NCI-H2227 (cell line): ENCODE measurements at regions not wholly inside any gene's neighbourhood (a gene's known extent, or its start where the extent isn't known, plus 50 kb on each side); places are given as distances from the start of the nearest gene placed in this dataset.

Source experiments
- DNase-seq: peaks from one replicate; lab custom pipeline; 2025; ENCODE audit not compliant: unreplicated experiment; lab: John Stamatoyannopoulos, UW

DNA sequence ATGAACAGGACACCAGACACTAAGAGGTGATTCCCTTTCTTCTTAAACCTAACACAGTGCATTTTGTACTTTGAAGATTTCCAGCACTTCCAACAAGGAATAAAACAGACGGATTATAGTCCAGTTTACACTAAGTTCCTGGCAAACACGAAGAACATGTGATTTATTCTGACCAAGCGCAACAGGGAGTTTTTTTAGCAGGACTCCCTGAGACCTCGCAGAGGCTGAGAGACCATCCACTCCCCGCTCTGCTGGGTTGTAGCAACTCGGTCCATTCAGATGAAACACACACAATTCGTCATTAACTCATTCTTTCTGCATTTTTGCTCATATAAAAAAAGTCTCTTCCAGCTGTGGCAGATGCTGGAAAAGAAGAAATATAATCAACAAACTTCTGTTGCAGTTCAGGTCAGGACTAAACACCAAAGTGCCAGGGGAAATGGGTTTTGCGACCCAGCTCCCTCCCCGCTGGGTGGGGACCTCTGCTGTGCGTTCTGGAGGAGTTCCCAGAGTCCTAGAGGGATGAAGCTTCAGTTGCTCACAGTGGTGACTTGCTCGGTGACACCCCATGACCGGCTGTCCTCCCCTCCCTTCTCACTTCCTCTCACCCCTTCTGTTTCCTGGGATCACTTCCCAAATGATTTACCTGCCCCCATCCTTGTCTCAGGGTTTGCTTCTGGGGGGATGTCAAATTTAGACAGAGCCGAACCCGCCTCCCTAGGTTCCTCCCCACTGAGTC is 52.5 kb downstream of the KCNF1 start:
- no peak for DNase-seq

DNA sequence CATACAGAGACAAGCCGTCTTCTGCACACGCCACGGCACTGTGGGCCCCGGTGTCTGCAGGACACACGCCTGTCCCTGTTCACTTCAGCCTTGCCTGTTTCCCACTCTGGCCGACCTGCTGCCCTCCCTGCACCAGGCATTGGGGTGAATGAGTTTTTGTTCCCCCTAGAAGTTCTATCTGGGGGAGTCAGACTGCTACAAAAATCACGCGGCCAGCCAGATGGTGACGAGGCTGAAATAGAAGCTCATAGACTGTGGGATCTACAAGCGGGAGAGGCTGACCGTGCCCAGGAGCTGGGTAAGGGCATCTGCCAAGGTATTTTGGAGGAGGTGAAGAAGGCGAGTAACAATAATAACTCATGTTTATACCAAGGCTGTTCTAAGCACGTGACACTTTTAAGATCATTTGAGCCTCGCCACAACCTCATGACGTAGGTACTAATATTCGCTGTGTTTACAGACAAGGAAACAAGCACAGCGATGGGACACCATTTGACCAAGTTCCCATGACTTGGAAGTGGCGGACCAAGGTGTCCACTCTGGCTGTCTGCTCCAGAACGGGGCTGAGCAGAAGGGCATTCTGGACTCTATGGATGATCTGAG is 53.6 kb downstream of the KCNF1 start:
- no peak for DNase-seq

DNA sequence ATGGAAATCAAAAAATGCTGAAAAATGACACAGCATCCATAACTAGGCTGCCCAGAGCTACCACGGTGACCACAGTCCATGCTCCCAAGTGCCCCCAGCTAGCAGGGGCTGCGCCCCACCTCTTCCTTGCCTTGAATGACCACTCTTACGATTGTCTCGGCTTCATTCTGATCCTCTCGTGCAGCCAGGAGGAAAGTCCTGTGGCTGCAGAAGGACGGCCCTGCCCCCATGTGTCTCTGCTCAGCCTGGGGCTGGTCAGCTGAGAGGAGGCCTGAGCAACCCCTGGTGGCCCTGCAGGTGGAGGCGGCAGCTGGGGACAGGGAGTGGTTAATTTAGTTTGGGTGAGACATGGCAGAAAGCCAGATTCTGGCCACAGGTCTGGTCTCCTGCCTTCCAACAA is 54.3 kb downstream of the KCNF1 start:
- DNase-seq, result no peak

DNA sequence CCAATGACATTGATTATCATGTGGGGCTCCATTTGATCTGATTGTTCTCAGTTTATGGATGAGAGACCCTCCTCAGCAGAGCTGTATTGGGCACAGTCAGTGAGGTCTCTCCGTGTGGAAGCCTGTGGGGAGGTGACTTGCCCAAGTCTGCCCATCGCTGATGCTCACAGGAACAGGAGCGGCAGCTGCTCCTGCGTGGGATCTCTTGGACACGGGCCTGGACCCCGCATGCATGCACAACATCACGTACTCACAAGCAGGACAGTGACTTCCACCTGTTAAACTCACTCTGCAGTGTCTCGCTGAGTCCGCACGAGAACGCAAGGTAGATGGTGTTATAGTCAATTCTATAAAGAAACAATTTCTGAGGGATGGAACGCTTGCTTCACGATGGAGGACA is 55.0 kb downstream of the KCNF1 start:
- no peak for DNase-seq

DNA sequence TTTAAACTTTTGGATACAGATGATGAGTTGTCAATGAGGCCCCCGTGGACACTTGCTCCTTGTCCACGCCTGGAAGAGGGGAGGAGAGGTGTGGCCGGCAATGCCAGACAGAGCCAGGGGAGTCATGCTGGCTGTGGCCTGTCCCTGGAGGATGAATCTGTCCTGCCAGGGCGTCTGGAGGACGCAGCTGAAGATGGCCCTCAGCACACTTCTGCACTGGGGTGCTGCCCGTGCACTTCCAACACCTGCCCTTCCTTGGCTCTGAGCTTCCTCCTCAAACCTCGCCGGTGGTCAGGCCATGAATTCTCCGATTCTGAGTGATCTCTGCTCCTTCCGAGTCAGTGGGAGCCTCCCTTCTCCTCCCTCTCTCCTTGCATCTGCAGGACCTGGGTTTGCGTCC is 56.4 kb downstream of the KCNF1 start:
- no peak for DNase-seq

DNA sequence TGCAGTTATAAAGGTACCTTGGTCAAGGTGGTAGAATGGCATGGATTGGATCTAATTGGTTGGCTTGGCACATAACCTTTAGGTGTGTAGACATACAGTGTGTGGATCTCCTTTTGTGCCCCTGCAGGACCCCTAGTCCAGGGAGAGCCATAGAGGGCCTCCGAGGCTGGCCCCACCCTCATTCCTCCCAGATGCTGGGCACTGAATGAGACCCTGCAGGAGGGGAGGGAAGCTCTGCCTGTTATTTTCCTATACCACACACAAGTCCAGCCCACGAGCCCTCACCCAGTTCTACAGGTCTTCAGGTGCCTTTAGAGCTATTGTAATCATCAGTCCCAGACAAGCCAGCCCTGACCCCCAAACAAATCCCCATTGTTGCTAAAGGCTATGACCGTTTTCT is 58.9 kb downstream of the KCNF1 start:
- no peak for DNase-seq

DNA sequence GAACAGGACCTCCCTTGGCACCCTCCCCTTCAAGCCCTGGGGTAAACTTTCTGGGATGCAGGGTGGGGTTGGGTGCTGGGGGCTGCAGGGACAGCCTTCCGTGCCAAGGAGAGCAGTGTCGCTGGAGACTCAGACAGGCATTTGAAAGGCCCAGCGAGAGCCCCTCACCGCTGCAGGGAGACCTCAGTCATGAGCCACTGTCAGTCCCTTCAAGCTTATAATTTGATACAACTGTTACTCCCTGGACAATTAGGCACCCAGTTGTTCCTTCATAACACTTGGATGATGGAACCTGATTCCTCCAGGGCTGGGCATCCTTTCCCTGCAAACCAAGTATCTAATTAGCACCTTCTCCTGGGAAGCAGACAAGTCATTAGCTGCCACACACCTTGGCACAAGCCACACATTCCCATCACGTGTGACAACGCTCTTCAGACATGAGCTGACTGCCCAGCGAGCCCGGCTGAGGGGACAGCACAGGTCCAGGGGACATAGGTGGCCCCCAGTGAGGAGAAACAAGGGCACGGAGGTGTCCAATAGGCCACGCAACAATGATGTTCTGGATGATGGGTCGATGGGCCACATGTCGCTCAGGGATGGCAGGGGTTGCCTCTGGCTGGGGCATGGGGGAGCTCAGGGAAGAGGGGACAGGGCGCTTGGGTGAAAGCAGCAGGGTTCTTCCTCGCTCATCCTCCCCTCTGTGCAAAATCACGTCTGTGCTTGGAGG is 59.6 kb downstream of the KCNF1 start:
- DNase-seq, result no peak

DNA sequence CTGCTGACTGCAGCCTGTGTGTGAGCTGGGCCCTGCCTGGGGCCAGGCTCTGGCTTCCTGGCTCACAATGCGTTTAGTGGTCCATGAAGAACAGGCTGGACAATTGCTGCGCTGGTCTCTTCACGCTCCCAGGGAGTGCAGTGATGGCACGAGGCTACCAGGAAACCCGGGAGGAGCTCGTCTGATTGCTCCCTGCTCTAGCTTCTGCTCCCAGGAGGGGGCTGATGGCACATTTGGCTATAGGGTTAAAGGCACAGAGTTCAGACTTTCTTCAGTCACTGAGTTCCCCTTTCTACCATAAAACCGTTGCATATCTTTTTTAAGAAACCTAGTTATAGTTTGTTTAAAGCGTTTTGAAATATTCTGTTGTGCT is 60.1 kb downstream of the KCNF1 start:
- no peak for DNase-seq

DNA sequence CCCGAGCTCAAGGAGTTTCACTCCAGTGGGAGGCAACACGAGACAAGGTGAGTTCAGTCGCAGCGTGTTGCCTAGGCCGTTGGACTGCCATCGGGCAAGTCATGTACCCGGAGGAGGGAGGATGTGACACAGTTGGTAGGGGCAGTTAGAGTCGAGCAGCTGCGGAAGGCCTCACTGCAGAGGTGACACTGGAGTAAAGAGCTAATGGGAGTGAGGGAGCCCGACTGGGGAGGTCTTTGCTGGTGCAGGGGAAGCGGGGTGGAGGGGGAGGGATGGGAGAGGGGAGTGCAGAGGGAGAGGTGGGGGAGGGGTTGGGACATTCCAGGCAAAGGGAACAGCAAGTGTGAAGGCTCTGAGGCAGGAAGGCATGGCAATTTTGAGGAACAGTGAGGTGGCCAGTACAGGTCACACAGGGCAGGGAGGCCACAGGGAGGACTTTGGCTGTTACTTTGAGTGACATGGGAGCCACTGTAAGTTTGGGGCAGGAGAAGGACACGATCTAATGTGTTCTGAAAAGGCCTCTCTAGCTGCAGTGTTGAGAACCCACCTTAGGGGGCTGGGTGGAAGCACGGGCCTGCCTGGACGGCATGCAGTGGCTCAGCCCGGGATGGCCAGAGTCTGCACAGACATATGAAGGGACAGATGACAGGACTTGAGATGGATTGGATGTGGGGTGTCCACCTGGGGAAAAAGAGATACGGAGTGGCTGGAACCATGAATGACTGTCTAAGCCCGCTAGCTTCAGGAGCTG is 61.1 kb downstream of the KCNF1 start:
- no peak for DNase-seq

DNA sequence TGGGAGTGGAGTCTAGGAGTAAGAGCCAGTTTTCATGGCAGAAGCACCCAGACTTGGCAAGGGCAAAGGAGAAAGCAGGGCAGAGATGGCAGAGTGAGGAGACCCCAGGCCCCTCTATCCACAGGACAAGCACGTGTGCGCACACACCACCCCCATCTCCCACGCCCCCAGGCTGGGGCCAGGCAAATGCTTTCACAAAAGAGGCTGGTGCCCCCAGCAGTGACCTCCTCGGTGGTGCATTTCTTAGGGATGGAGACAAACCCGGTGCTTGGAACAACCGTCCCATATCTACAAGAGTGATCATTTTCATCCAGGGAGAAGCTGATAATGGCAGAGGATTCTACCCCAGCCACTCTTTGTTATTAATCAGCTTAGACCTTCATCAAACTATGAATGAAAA is 62.0 kb downstream of the KCNF1 start:
- no peak for DNase-seq

DNA sequence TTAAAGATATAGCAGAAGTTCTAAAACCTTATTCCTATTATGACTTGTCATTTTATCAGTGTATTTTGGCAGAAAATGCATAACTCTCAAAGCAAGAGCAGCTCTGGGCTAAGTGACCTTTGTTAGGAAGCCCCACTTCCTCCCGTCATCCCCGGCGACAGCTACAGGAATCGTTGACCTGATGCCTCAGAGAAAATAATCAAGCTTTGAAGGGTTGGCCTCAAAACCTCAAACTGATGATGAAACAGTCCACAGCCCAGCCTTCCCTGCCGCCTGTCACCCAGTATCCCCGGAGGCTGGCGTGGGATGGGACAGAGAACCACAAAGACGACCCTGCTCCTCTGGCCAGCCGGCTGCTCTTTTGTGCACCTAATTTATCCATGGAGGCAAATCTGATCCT is 65.3 kb downstream of the KCNF1 start:
- DNase-seq, result peak; percentile 11

DNA sequence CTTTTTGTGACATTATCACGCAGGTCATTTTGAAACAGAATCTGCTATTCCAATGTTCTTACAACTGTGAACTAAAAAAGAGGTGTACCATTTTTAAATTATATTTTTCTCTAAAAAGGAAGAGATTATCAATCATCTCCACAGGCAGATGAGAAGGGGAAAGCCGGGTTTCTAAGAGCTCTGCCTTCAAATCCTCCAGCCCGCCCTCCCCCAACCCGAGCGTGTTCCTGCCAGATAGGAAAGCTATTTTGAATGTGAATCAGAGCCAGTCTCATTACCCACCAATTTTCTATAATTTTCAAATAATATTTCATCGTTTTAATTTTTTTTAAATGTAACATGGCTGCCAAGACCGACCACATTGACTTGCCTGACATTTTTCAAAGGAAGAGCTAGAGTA is 65.9 kb downstream of the KCNF1 start:
- peak; percentile 7 for DNase-seq

DNA sequence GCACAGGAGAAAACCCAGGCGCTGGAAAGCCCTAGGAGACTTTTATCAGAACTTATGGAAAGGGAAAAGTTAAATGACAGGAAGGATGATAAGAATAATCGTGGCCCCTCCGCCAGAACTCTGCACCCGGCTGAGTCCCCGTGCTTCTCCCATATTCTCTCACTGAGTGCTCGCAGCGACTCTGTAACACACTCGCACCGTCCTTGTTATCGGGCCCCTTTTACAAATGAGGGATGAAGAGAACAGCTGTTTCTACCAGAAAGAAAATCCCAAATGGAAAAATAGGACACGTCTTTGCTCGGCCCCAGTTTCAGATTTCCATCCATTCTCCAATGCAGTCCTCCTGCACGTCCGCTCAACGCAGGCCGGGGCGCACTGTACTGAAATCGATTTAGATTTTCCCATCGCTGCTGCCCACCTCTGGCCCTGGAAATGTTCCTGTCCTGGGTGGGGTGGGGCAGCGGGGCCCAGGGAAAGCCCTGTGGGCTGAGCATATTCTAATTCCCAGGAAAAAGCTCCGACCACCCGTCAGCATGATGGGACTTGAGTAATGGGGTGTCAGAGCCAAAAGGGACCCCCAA is 66.4 kb downstream of the KCNF1 start:
- DNase-seq, result no peak

DNA sequence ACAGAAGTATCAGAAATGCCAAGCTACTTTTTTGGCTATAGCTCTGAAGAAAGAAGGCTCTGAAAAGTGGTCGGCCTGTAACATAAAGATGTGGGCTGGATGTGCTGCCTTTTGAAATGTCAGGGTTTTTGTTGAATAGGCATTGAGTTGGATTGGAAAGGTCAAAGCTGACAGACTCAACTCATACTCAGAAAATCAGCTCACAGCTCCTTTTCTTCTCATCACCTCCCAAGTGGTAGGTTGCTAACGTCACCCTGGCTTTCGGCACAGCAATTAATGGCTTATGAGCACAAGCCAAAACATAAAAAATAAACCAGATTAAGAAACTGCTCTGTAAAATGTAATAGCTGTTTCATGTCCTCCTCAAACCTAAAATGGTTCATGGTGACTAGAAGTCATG is 68.3 kb downstream of the KCNF1 start:
- DNase-seq, result no peak

DNA sequence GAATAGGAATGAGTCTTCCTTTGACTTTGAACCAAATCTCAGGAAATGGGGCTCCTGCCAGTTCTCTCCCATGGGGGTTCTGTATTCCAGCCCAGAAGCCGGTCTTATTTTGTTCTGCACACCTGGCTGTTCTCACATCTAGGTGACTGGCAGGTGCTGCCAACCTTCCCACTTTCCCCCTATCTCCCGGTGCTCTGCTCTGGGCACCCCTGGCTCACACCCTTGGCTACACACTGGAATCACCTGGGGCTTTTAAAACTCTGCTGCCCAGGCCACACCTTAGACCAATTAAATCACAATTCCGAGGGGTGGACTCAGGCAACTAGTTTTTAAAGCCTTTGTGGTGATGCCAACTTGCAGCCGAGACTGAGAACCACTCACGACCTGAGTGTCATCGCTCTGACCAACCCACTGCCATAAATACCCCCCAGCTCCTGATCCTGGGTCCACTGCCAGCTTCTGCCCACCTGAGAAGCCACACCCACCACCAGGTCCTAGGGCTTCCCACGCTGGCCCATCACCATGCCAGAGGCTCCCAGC is 69.2 kb downstream of the KCNF1 start:
- no peak for DNase-seq

DNA sequence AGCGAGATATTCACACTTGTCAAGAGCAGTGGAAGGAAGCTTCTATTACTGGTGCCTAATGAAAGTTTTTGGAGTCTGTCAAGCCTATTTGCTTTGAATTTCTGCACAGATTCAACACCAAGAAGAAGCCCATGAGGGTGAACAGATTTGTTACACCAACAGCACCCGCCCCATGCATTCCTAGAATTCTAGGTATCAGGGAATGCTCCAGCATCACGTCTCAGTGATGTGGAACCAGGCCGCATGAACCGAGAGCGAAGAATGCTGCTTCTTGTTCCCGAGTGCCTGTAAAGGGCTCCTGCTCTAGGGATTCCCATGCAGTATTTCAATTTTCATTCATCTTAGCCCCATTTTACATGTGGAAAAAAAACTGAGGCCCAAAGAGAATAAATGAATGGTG is 69.7 kb downstream of the KCNF1 start:
- DNase-seq, result no peak

DNA sequence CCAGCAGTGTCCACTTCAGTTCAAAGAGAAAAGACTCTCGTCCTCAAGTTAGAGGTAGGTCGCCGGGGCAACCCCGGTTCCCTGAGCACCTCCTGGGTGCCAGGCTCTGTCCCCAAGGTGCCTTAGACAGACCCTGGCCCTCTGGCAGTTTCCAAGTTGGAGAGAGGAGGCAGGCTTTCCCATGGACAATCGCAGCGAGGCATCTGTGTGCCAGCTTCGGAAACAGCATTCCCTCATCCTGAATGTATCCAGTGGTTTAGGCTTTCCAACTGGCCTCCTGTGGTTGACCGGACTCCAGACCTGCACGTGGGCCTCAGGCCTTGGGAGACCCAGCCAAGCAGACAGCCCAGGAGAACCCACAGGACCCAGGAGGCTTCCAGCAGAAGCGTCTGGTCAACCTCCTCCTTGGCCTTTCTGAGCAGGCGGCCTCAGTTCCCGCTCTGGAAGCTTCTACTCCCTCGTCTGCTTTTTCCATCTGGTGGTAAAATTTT is 70.3 kb downstream of the KCNF1 start:
- no peak for DNase-seq

DNA sequence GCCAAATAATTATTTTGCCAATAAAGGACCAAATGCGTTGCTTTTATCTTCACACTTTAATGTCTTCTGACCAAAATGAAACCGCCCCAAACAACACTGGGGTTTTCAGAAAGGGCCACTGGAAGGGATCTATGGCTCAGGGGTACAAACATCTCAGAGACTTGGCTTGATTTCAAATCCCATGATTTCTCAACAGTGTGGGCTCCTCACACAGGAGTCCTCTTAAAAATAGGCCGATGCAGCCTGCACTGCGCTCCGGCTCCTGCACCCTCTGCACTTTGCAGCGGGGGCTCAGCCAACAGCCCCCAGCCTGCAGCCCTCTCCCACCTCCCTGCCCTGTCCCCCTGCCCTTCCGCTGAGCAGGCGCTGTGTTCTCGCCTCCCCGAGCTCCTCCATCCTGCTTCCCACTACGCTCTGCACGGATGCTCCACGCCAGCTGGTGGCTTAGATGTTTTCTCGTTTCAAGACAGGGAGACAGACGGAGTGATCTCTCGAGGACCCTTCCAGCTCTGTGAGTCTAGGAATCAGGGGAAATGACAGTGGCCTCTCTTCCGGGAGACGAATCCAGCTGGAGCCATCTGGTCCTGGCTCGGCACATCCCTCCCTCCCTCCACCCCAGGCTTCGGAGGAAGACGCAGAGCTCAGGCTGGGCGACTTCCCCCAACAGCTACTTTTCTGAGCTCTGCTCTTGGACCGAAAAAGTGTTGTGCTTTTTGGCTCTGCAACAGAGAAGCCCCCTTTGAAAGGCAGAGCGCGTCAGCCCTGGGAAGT is 71.4 kb downstream of the KCNF1 start:
- no peak for DNase-seq

DNA sequence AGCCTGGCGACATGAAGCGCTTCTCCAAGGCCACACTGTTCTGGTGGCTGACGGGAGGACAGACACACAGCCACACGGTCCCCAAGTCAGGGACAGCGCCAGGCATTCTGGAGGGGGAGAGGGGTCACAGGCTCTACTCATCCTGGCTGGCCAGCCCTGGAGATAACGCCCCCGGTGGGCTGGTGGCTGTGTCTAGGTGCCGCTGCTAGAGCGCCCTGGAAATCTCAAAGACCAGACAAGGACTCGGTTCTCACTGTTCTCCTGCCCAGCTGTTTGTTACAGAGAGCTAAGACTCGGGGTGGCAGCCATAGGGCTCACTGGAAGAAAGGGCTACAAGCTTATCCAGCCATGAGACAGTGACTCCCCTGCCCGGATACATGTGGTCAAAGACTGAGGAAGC is 72.0 kb downstream of the KCNF1 start:
- DNase-seq, result no peak

DNA sequence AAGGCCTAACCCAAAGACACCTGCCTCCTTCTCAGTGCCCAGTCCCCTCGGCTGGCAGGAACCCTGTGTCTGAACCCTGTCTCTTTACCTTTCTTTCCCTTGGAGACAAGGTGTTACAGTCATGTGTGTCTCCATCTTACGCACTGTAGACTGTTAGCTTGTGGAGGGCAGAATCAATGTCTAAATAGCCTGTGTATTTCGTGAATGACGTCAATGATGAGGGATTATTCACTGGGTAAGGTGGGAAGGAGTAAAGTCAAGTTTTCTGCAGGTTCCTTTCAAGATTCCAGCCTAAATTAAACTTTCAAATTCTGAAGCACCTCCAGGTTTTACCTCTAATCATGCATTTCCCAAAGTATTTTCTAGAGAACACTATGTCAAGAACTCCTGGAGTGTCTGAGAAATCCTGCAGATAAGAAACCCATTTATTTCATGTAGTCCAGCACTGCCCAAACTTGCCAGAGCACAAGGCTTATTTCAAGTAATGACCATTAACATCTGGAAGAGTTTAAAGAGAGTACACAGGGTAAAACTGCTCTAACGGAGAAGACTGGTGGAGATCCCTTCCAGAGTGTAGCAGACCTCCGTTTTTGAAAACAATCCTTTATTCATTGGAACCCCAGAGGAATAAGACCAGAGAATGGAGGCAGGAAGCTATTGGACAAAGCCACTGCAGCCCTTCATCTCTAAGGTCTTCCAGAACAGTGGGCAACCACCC is 72.8 kb downstream of the KCNF1 start:
- no peak for DNase-seq
